ENCODE measurements at regions not wholly inside any gene's neighbourhood (a gene's known extent, or its start where the extent isn't known, plus 50 kb on each side); places are given as distances from the start of the nearest gene placed in this dataset.

DNA sequence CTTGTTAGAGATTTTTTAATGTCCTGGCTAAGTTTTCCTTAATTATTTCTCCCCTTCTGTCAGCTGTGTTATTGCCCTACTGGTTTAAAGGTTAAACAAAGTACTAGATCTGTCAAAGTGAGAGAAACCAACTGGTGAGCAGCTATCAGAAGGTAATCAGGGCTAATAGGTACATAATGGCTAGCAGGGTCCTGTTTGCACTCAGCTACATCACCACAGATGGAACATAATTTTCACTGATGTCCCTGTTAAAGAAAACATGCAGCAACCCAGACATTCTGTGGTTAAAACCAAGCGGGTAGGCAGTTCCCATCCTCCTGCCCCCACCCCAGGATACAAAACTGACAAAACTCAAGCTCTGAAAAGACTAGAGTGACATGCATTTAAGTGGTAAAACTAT, 473.9 kb downstream of the NR2F1-AS1 start:
- no peak overlapping the region for H3K27ac Mint-ChIP-seq
- no peaks in the 10 kb centered on the region for H3K27me3 Mint-ChIP-seq (ENCODE audit: low read depth in 3 of 3)
- no peaks in the 10 kb centered on the region for H3K36me3 Mint-ChIP-seq
- no peaks in the 10 kb centered on the region for H3K4me1 Mint-ChIP-seq
- H3K4me3 Mint-ChIP-seq = no peak overlapping the region
- DNase-seq = no peak
- H3K9me3 Mint-ChIP-seq = peaks cover 2 to 16% (median 5%) of the 10 kb centered on the region in 6 donors

- DNase-seq = no peak
- peaks cover 4 to 18% (median 11%) of the 10 kb centered on the region in 6 donors for H3K9me3 Mint-ChIP-seq
- H3K4me3 Mint-ChIP-seq = no peak overlapping the region
- H3K36me3 Mint-ChIP-seq = no peaks in the 10 kb centered on the region
- no peak overlapping the region for H3K27ac Mint-ChIP-seq
- H3K27me3 Mint-ChIP-seq (ENCODE audit: low read depth in 3 of 3) = no peaks in the 10 kb centered on the region
- H3K4me1 Mint-ChIP-seq = no peaks in the 10 kb centered on the region
Measured at GRCh38 chr5:93101661-93102060, 479.4 kb downstream of the NR2F1-AS1 start.

DNA sequence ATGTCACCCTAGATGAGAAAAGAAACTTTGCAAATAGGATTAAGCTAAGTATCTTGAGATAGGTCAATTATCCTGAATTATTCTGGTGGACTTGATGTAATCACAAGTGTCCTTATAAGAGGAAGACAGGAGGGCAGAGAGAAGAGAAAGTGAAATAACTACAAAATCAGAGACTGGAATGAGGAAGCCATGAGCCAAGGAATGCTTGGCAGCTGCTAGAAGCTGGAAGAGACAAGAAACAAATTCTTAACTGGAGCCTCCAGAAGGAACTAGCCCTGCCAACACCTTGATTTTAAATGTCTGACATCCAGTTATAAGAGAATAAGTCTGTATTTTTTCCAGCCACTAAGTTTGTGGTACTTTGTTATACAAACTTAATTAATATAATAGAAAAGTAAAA, 480.0 kb downstream of the NR2F1-AS1 start:
- H3K4me3 Mint-ChIP-seq = no peak overlapping the region
- H3K4me1 Mint-ChIP-seq = no peaks in the 10 kb centered on the region

DNA sequence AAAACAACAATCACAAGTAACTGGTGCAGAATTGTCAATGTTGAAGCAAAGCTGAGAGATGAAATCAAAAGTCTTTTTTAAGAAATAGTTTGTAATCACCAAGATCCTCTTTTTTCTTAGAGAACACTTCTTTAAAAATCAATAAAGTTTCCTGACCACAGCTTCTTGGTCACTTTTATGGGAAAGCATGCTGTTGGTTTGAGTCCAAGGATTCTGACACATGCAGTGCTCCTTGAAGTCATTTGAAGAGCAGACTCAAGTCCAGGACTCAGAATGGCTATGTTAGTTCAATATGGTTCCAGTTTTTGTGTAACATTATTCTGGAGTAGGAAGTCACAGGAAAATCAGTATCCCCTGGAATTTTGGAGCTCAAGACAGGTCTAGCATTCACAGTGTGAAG, 480.6 kb downstream of the NR2F1-AS1 start:
- Mint-ChIP-seq H3K4me1 (no peaks in the 10 kb centered on the region), H3K36me3 (no peaks in the 10 kb centered on the region), H3K9me3 (peaks cover 4 to 22% (median 11%) of the 10 kb centered on the region in 6 donors), H3K4me3 (no peak overlapping the region), H3K27ac (no peak overlapping the region), H3K27me3 (ENCODE audit: low read depth in 3 of 3) (peaks cover 0 to 2% (median 0%) of the 10 kb centered on the region in 3 donors)
- no peak for DNase-seq

More for the DNA sequence above, 480.0 kb downstream of the NR2F1-AS1 start:
- no peak overlapping the region for H3K27ac Mint-ChIP-seq
- H3K36me3 Mint-ChIP-seq = no peaks in the 10 kb centered on the region
- DNase-seq = no peak
- peaks cover 4 to 22% (median 11%) of the 10 kb centered on the region in 6 donors for H3K9me3 Mint-ChIP-seq
- peaks cover 0 to 2% (median 0%) of the 10 kb centered on the region in 3 donors for H3K27me3 Mint-ChIP-seq (ENCODE audit: low read depth in 3 of 3)

DNA sequence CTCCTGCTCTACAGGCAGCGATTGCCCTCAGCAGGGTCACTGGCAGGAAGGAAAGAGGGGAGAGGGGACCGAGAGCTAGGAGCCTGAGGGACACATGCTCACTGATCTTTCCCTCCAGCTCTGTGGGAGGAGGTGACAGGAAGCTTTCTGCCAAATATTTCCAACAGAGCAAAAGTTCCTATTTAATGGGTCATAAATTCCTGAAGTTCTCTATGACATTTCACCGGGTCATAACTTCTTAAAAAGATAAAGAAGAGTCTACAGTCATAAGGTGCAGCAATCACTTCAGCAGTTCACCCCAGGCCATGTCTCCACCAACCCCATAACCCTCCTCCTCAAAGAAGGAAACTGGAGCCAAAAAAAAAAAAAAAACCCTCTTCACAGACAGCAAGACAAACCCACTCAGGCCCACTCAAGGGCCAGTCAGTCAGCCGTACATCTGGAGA, 481.1 kb downstream of the NR2F1-AS1 start:
- no peak overlapping the region for H3K27ac Mint-ChIP-seq
- no peak for DNase-seq
- H3K4me3 Mint-ChIP-seq = no peak overlapping the region
- H3K9me3 Mint-ChIP-seq = peaks cover 4 to 21% (median 11%) of the 10 kb centered on the region in 6 donors
- peaks cover 0 to 2% (median 0%) of the 10 kb centered on the region in 3 donors for H3K27me3 Mint-ChIP-seq (ENCODE audit: low read depth in 3 of 3)
- H3K4me1 Mint-ChIP-seq = no peaks in the 10 kb centered on the region
- H3K36me3 Mint-ChIP-seq = no peaks in the 10 kb centered on the region

DNA sequence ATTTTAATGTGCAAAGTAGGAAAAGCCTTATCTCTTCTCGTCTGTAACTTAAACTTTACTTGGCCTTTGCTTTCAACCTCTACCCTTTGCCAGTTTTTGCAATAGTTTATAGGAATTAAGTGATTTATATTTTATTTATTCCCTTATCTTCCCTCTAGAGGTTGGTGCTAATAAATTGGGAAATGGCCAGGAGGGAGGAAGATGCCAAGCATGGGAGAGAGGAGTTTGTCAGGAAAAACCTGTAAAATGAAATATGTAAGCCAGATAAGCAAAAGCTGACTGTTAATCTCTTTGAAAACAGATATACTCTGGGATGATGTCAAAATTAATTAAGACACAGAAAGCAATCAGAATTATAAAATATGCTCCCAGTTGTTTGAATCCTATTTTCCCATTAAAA, 484.5 kb downstream of the NR2F1-AS1 start:
- no peaks in the 10 kb centered on the region for H3K4me1 Mint-ChIP-seq
- no peaks in the 10 kb centered on the region for H3K36me3 Mint-ChIP-seq
- H3K27me3 Mint-ChIP-seq (ENCODE audit: low read depth in 3 of 3) = peaks cover 0 to 2% (median 0%) of the 10 kb centered on the region in 3 donors
- peaks cover 3 to 21% (median 11%) of the 10 kb centered on the region in 6 donors for H3K9me3 Mint-ChIP-seq
- no peak for DNase-seq
- H3K4me3 Mint-ChIP-seq = no peak overlapping the region
- no peak overlapping the region for H3K27ac Mint-ChIP-seq

- H3K27ac Mint-ChIP-seq = no peak overlapping the region
- peaks cover 3 to 29% (median 14%) of the 10 kb centered on the region in 6 donors for H3K9me3 Mint-ChIP-seq
Measured at GRCh38 chr5:93092349-93093105, 488.5 kb downstream of the NR2F1-AS1 start.

DNA sequence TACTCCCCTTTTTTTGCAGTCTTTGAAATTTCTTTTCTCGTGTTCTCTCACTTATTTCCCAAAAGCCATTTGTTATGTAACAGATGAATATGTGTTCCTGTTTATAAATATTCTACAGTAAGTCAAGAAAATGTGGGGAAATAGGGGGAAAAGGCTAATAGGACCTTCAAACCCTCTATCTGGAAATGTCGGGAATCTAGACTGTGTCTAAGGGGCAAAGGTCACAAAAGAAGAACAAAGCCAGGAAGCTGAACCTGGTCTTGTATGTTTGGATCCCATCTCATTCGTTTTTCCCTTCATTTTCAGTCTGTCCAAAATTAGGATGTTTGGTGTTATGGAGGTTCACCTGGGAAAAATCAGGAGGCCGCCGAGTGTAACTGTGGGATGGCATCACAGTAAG, 490.3 kb downstream of the NR2F1-AS1 start:
- Mint-ChIP-seq H3K36me3 (no peaks in the 10 kb centered on the region), H3K27ac (no peak overlapping the region), H3K9me3 (peaks cover 3 to 24% (median 10%) of the 10 kb centered on the region in 6 donors), H3K4me3 (no peak overlapping the region), H3K27me3 (ENCODE audit: low read depth in 3 of 3) (no peaks in the 10 kb centered on the region), H3K4me1 (no peaks in the 10 kb centered on the region)
- no peak for DNase-seq

More at GRCh38 chr5:93092349-93093105, 488.5 kb downstream of the NR2F1-AS1 start:
- DNase-seq = no peak
- Mint-ChIP-seq H3K27me3 (ENCODE audit: low read depth in 3 of 3) (peaks cover 0 to 2% (median 0%) of the 10 kb centered on the region in 3 donors), H3K4me1 (no peaks in the 10 kb centered on the region), H3K4me3 (no peak overlapping the region), H3K36me3 (no peaks in the 10 kb centered on the region)

DNA sequence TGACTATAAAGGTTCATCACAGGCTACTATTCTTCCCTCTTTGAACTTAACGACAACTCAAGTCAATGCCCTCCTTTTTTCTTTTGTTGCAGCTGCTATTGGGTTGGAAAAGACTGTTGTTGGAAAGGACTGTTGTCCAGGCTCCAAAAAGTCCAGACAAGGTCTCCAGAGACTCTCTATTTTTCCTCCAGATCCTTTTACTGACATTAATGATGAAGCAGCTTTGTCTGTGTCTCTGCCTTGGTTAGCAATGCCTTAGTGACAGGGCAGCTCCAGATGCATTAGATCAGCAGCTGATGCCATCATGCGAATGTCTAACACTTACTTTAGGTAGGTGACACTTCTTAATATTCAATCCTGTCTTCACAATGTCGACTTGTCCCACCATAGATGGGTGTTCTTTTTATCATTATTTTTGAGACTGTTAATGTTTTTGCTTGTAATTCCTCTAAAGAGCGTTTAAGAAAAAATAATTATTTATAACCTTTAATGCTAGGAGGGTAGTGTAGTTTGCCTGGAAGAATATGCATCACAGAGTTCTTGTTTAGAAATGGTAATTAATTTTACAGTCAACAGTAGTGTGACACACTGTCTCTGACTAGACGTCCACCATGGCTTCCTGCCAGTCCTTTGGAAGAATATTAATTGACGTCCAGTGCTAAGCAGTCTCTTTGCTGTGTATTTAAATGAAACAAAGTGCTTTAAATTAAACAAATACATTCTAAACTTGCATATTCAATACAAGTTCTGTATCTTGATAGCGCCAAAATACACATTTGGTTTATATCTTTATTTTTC, 492.2 kb downstream of the NR2F1-AS1 start:
- H3K27ac Mint-ChIP-seq = no peak overlapping the region
- no peaks in the 10 kb centered on the region for H3K36me3 Mint-ChIP-seq
- peaks cover 3 to 21% (median 8%) of the 10 kb centered on the region in 6 donors for H3K9me3 Mint-ChIP-seq
- H3K27me3 Mint-ChIP-seq (ENCODE audit: low read depth in 3 of 3) = no peaks in the 10 kb centered on the region
- H3K4me3 Mint-ChIP-seq = no peak overlapping the region
- no peak for DNase-seq
- no peaks in the 10 kb centered on the region for H3K4me1 Mint-ChIP-seq

- Mint-ChIP-seq H3K4me3 (no peak overlapping the region), H3K36me3 (no peaks in the 10 kb centered on the region), H3K27ac (no peak overlapping the region), H3K4me1 (no peaks in the 10 kb centered on the region), H3K9me3 (peaks cover 3 to 14% (median 9%) of the 10 kb centered on the region in 6 donors), H3K27me3 (ENCODE audit: low read depth in 3 of 3) (no peaks in the 10 kb centered on the region)
- no peak for DNase-seq
Measured at GRCh38 chr5:93087326-93087725, 493.7 kb downstream of the NR2F1-AS1 start.

DNA sequence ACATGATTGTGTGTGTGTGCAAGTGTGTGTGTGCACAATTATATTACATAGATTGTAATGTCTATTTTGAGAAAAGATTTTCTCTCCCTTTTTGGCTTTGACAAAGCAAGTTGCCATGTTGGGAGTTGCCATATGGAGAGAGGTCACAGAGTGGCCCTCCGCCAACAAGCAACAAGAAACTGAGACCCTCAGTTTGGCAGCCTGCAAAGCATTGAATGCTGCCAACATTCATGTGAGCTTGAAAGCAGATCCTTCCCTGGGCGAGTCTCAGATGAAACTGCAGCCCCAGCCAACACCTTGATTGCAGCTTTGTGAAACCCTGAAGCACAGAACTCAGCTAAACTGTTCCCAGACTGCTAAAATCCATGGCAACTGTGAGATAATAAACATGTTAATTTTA, 498.0 kb downstream of the NR2F1-AS1 start:
- Mint-ChIP-seq H3K4me1 (no peaks in the 10 kb centered on the region), H3K36me3 (no peaks in the 10 kb centered on the region), H3K4me3 (no peak overlapping the region), H3K27ac (no peak overlapping the region), H3K9me3 (peaks cover 0 to 10% (median 3%) of the 10 kb centered on the region in 6 donors), H3K27me3 (ENCODE audit: low read depth in 3 of 3) (peaks cover 0 to 4% (median 0%) of the 10 kb centered on the region in 3 donors)
- DNase-seq = no peak

GRCh38 chr5:93079046-93079445, 502.0 kb downstream of the NR2F1-AS1 start:
- H3K4me1 Mint-ChIP-seq = no peaks in the 10 kb centered on the region
- H3K27me3 Mint-ChIP-seq (ENCODE audit: low read depth in 3 of 3) = peaks cover 0 to 4% (median 0%) of the 10 kb centered on the region in 3 donors
- H3K27ac Mint-ChIP-seq = no peak overlapping the region
- H3K9me3 Mint-ChIP-seq = peaks cover 0 to 8% (median 1%) of the 10 kb centered on the region in 6 donors
- H3K36me3 Mint-ChIP-seq = no peaks in the 10 kb centered on the region
- H3K4me3 Mint-ChIP-seq = no peak overlapping the region
- DNase-seq = no peak

DNA sequence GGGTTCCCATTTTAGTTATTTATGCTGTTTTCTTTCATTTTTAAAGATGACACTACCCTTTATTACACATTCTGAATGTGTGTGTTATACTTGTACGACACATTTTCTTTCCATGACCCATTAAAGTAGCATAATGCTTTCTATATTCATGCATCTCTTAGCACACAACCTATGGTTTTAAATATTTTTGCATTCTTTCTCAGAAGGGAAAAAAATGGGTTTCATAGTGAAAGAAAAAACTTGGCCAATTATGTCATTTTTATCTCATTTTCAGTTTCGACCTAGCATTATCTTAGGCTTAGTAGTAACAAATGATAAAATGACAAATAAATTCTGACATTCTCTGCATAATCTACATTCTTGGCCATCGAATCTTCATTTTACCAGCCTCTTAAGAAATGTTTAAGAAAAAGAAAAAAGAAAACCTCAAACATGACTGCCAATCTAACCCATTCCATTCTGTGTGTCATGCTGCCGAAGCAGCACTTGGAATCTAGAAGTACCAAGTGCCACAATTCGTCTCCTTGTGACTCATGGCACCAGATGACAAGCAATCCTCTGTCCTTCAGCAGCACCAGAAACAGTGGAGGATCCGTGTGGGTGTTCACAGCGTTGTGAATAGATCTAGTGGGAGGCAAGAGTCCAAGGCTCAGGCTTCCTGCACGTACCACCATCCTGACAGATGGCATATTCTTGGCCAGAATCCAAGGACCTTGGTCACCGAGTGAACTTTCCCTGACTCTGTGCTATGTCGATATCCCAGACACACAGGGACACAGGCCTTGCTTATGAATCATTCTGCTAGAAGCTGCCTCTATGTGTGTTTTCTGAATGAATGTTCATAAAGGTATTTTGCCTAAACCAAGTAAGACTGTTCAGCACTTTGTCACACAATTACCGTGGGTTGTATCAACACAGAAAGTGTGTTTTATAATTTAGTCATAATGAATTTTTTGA, 502.7 kb downstream of the NR2F1-AS1 start:
- no peak for DNase-seq
- H3K36me3 Mint-ChIP-seq = no peaks in the 10 kb centered on the region
- no peaks in the 10 kb centered on the region for H3K4me1 Mint-ChIP-seq
- no peak overlapping the region for H3K4me3 Mint-ChIP-seq
- H3K9me3 Mint-ChIP-seq = peaks cover 2 to 8% (median 3%) of the 10 kb centered on the region in 6 donors
- peaks cover 0 to 4% (median 0%) of the 10 kb centered on the region in 3 donors for H3K27me3 Mint-ChIP-seq (ENCODE audit: low read depth in 3 of 3)
- no peak overlapping the region for H3K27ac Mint-ChIP-seq

All from immature natural killer cell (primary cell).